ENCODE measurements at regions not wholly inside any gene's neighbourhood (a gene's known extent, or its start where the extent isn't known, plus 50 kb on each side); places are given as distances from the start of the nearest gene placed in this dataset.
"Not testable (repeated sequence)": the region's sequence is repeated elsewhere in the genome, so short reads cannot be mapped to it uniquely, and the experiment has no call there.

DNA sequence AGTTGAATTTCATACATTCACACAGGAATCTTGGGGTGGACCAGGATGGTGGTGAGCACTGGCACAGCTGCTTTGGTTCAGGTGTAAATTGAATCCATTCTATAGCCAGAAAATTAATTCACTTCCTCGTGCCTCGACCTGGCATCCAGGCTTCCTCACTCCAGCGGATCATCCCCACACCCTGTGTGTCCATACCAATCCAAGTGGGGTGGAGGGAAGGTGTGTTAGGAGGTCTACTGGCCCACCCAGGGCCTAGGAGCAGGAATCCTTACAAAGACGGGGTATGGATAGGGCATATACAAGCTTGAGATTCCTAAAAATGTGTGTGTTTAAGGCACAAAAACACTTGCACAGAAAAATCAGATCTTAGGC, 81.8 kb upstream of the SLC24A3 start:
- Histone ChIP-seq H3K79me2 (ENCODE audit: insufficient read depth, low read length) (no peaks in the 10 kb centered on the region), H3K4me2 (ENCODE audit: insufficient read depth, low read length) (no peak overlapping the region), H2AFZ (ENCODE audit: low read length) (no peak overlapping the region), H3K4me3 (ENCODE audit: insufficient read depth, low read length) (no peak overlapping the region), H3K27me3 (ENCODE audit: insufficient read depth, low read length) (no peaks in the 10 kb centered on the region), H3K27ac (ENCODE audit: low read depth, low read length) (no peak overlapping the region), H3K36me3 (ENCODE audit: insufficient read depth, low read length) (no peaks in the 10 kb centered on the region), H3K9me3 (ENCODE audit: low read depth, low read length) (no peaks in the 10 kb centered on the region), H3K4me1 (ENCODE audit: insufficient read depth, low read length) (no peaks in the 10 kb centered on the region), H4K20me1 (ENCODE audit: insufficient read depth, low read length) (no peaks in the 10 kb centered on the region)
- no peak for DNase-seq (ENCODE audit: insufficient read length, low spot score, missing footprints)
- TF ChIP-seq, protein P1, sequence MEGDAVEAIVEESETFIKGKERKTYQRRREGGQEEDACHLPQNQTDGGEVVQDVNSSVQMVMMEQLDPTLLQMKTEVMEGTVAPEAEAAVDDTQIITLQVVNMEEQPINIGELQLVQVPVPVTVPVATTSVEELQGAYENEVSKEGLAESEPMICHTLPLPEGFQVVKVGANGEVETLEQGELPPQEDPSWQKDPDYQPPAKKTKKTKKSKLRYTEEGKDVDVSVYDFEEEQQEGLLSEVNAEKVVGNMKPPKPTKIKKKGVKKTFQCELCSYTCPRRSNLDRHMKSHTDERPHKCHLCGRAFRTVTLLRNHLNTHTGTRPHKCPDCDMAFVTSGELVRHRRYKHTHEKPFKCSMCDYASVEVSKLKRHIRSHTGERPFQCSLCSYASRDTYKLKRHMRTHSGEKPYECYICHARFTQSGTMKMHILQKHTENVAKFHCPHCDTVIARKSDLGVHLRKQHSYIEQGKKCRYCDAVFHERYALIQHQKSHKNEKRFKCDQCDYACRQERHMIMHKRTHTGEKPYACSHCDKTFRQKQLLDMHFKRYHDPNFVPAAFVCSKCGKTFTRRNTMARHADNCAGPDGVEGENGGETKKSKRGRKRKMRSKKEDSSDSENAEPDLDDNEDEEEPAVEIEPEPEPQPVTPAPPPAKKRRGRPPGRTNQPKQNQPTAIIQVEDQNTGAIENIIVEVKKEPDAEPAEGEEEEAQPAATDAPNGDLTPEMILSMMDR (IDR thresholded peaks at IDR 0.05; ENCODE audit: extremely low read depth, low read depth, low read length), result no peak

DNA sequence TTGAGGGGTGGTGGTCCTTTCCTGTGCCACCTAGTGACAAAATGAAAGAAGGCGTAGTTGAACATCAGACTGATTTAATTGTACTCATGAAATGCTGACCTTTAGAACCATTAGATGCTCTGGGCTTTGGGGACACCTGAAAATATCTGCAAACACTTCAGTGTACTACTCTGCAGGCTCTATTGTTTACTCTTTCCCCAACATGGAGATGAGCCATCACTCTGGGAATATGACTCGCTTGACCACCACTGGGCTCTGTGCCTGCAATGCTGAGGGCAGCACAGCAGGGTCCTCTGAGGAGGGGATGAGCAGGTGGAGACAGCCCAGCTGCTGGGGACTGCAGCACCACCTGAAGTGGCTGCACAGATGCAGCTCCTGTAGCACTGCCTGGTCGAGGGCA, 74.8 kb upstream of the SLC24A3 start:
- Histone ChIP-seq H3K36me3 (ENCODE audit: insufficient read depth, low read length) (no peaks in the 10 kb centered on the region), H3K4me3 (ENCODE audit: insufficient read depth, low read length) (no peak overlapping the region), H4K20me1 (ENCODE audit: insufficient read depth, low read length) (no peaks in the 10 kb centered on the region), H3K27me3 (ENCODE audit: insufficient read depth, low read length) (no peaks in the 10 kb centered on the region), H3K9me3 (ENCODE audit: low read depth, low read length) (no peaks in the 10 kb centered on the region), H3K79me2 (ENCODE audit: insufficient read depth, low read length) (no peaks in the 10 kb centered on the region), H3K4me1 (ENCODE audit: insufficient read depth, low read length) (no peaks in the 10 kb centered on the region), H3K4me2 (ENCODE audit: insufficient read depth, low read length) (no peak overlapping the region), H2AFZ (ENCODE audit: low read length) (no peak overlapping the region), H3K27ac (ENCODE audit: low read depth, low read length) (no peak overlapping the region)
- TF ChIP-seq, protein P1 (IDR thresholded peaks at IDR 0.05; ENCODE audit: extremely low read depth, low read depth, low read length), result no peak
- no peak for DNase-seq (ENCODE audit: insufficient read length, low spot score, missing footprints)

DNA sequence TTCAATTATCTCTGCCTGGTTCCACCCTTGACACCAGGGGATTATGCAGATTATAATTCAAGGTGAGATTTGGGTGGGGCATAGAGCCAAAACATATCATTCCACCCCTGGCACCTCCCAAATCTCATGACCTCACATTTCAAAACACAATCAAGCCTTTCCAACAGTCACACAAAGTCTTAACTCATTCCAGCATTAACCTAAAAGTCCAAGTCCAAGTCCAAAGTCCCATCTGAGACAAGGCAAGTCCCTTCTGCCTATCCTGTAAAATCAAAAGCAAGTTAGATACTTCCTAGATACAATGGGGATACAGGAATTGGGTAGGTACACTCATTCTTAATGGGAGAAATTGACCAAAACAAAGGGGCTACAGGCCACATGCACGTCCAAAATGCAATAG, 73.7 kb upstream of the SLC24A3 start:
- Histone ChIP-seq H3K4me2 (ENCODE audit: insufficient read depth, low read length) (no peak overlapping the region), H3K79me2 (ENCODE audit: insufficient read depth, low read length) (no peaks in the 10 kb centered on the region), H3K9me3 (ENCODE audit: low read depth, low read length) (no peaks in the 10 kb centered on the region), H4K20me1 (ENCODE audit: insufficient read depth, low read length) (no peaks in the 10 kb centered on the region), H3K4me3 (ENCODE audit: insufficient read depth, low read length) (no peak overlapping the region), H3K27me3 (ENCODE audit: insufficient read depth, low read length) (no peaks in the 10 kb centered on the region), H3K36me3 (ENCODE audit: insufficient read depth, low read length) (no peaks in the 10 kb centered on the region), H2AFZ (ENCODE audit: low read length) (no peak overlapping the region), H3K4me1 (ENCODE audit: insufficient read depth, low read length) (no peaks in the 10 kb centered on the region), H3K27ac (ENCODE audit: low read depth, low read length) (no peak overlapping the region)
- DNase-seq (ENCODE audit: insufficient read length, low spot score, missing footprints), result no peak
- TF ChIP-seq, protein P1 (IDR thresholded peaks at IDR 0.05; ENCODE audit: extremely low read depth, low read depth, low read length), result no peak

DNA sequence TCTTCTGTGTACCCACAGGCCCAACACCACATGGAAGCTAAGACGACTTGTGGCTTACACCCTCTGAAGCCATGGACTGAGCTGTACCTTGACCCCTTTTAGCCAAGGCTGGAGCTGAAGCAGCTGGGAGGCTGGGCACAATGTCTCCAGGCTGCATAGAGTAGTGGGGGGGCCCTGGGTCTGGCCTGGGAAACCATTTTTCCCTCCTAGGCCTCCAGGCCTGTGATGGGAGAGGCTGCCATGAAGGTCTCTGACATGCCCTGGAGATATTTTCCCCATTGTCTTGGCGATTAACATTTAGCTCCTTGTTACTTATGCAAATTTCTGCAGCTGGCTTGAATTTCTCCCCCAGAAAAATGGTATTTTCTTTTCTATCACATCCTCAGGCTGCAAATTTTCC, 72.9 kb upstream of the SLC24A3 start:
- not testable (repeated sequence) for H3K4me2 ChIP-seq (ENCODE audit: insufficient read depth, low read length); H3K4me1 ChIP-seq (ENCODE audit: insufficient read depth, low read length); H2AFZ ChIP-seq (ENCODE audit: low read length); DNase-seq (ENCODE audit: insufficient read length, low spot score, missing footprints); H3K9me3 ChIP-seq (ENCODE audit: low read depth, low read length); H3K36me3 ChIP-seq (ENCODE audit: insufficient read depth, low read length); H3K4me3 ChIP-seq (ENCODE audit: insufficient read depth, low read length); H3K27me3 ChIP-seq (ENCODE audit: insufficient read depth, low read length); H4K20me1 ChIP-seq (ENCODE audit: insufficient read depth, low read length); H3K79me2 ChIP-seq (ENCODE audit: insufficient read depth, low read length); H3K27ac ChIP-seq (ENCODE audit: low read depth, low read length)

GRCh38 chr20:19141998-19142397, 70.4 kb upstream of the SLC24A3 start:
- no peaks in the 10 kb centered on the region for H3K36me3 ChIP-seq (ENCODE audit: insufficient read depth, low read length)
- no peaks in the 10 kb centered on the region for H4K20me1 ChIP-seq (ENCODE audit: insufficient read depth, low read length)
- no peaks in the 10 kb centered on the region for H3K79me2 ChIP-seq (ENCODE audit: insufficient read depth, low read length)
- H3K4me3 ChIP-seq (ENCODE audit: insufficient read depth, low read length), result no peak overlapping the region
- no peak overlapping the region for H3K27ac ChIP-seq (ENCODE audit: low read depth, low read length)
- no peak overlapping the region for H2AFZ ChIP-seq (ENCODE audit: low read length)
- no peak overlapping the region for H3K4me2 ChIP-seq (ENCODE audit: insufficient read depth, low read length)
- H3K27me3 ChIP-seq (ENCODE audit: insufficient read depth, low read length), result no peaks in the 10 kb centered on the region
- H3K9me3 ChIP-seq (ENCODE audit: low read depth, low read length), result no peaks in the 10 kb centered on the region
- no peaks in the 10 kb centered on the region for H3K4me1 ChIP-seq (ENCODE audit: insufficient read depth, low read length)
- no peak for DNase-seq (ENCODE audit: insufficient read length, low spot score, missing footprints)
- TF ChIP-seq, protein P1 (IDR thresholded peaks at IDR 0.05; ENCODE audit: extremely low read depth, low read depth, low read length), result no peak
